Heart left ventricle (tissue), 13 donors: ENCODE measurements at regions not wholly inside any gene's neighbourhood (a gene's known extent, or its start where the extent isn't known, plus 50 kb on each side); places are given as distances from the start of the nearest gene placed in this dataset.

Source experiments
- CTCF ChIP-seq, 12 donors: fragments of 200-600 bp; sonication (generic) in 4 of 12; IDR thresholded peaks; one replicate each; pipeline versions ENCODE4 v1.5.0 to v1.8.0; 2018 to 2022; ENCODE audit warnings: antibody characterized with exemption in 12 of 12, mild to moderate bottlenecking in 5 of 12
- POLR2A ChIP-seq, 2 donors: fragments of 450-650 bp; IDR thresholded peaks; one replicate each; pipeline ENCODE4 v1.6.1; 2017; ENCODE audit warnings: antibody characterized with exemption in 2 of 2, mild to moderate bottlenecking in 2 of 2, moderate library complexity in 2 of 2
- donor health status: ischemic (EF 13 %, LVEDD 7.1; RV severe dilation, severe dysfunction).
- donor health status: DM: no; HTN: yes; CAD: no.
- donor health status: DM: no; HTN: no; CAD: no.
- donor health status: ischemic (EF 25% LVEDD 6.9; RV normal size, moderate dysfunction).
- donor health status: ischemic (EF 25% LVEDD 5.7; RV mildly dilated, moderate dysfunction).
- donor health status: ischemic (EF 35%, LVEDD 5.7; RV mildly dilated, moderate dysfunction).
- donor health status: nonischemic (EF 11% LVEDD 7.7; RV severe dilation, severe dysfunction).
- donor health status: DM: yes; HTN: yes; CAD: no.
- donor health status: PGD.
- donor health status: ischemic (EF 29% LVEDD 5.4; RV normal size, mild dysfunction).
- donor health status: nonischemic (EF 23%, LVEDD 6.1; RV moderate dilation, normal function).

DNA sequence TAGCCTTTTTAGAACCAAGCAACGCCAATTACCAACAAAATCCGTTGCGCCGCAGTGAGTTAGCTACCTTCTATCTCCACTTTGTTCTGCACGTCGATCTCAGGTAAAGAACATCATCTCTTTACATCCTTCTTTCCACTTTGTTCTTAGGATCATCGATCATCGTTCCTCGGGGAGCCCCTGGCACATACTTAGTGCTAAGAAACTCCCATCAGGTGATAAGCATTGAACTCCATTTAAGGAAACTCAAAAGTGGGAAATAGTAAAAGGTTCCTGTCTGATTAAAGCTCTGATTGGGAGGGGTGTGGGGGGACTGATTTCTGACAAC, 227.0 kb upstream of the PRSS16 start:
- TF ChIP-seq CTCF (IDR thresholded peaks at IDR 0.05) (no peak), POLR2A (IDR thresholded peaks at IDR 0.05) (no peak)
